Upper lobe of left lung (tissue), 4 donors: ENCODE measurements at regions not wholly inside any gene's neighbourhood (a gene's known extent, or its start where the extent isn't known, plus 50 kb on each side); places are given as distances from the start of the nearest gene placed in this dataset.

Experiments used
- POLR2A ChIP-seq, 4 donors: fragments of 450-650 bp; IDR thresholded peaks; one replicate each; pipeline ENCODE4 v1.5.1; 2016 to 2017; ENCODE audit warnings: antibody characterized with exemption in 4 of 4, mild to moderate bottlenecking in 2 of 4
- TF ChIP-seq, protein P1 (sequence below), 6 experiments: fragments of 450-650 bp in 4 of 6; fragments of 200-600 bp in 2 of 6; sonication (generic) in 2 of 6; IDR thresholded peaks; one replicate each; pipeline ENCODE4 v1.5.1; 2016 to 2019; ENCODE audit warnings: antibody characterized with exemption in 6 of 6

DNA sequence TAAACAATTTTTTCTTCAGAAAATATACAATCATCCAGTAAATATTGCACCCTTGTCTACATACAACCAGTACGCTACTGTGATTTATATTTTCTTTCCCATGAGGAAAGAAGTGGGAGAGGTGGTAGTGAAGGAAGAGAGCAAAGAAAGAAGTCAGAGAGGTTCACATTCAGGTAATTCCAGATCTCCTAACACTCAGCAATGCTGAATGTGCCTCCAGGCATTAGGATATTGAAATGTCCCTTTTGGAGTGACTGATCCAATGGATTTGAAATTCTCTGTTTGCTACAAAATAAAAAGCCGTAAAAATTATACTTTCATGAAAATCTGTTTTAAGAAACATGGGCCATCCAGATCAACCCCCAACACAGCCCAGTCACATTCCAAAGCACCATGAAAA lies 211.9 kb upstream of the NR3C2 start:
- TF ChIP-seq, protein P1, sequence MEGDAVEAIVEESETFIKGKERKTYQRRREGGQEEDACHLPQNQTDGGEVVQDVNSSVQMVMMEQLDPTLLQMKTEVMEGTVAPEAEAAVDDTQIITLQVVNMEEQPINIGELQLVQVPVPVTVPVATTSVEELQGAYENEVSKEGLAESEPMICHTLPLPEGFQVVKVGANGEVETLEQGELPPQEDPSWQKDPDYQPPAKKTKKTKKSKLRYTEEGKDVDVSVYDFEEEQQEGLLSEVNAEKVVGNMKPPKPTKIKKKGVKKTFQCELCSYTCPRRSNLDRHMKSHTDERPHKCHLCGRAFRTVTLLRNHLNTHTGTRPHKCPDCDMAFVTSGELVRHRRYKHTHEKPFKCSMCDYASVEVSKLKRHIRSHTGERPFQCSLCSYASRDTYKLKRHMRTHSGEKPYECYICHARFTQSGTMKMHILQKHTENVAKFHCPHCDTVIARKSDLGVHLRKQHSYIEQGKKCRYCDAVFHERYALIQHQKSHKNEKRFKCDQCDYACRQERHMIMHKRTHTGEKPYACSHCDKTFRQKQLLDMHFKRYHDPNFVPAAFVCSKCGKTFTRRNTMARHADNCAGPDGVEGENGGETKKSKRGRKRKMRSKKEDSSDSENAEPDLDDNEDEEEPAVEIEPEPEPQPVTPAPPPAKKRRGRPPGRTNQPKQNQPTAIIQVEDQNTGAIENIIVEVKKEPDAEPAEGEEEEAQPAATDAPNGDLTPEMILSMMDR (IDR thresholded peaks at IDR 0.05): no peak
- TF ChIP-seq POLR2A (IDR thresholded peaks at IDR 0.05): no peak
